ENCODE measurements at regions not wholly inside any gene's neighbourhood (a gene's known extent, or its start where the extent isn't known, plus 50 kb on each side); places are given as distances from the start of the nearest gene placed in this dataset.

- no peak for TF ChIP-seq CTCF (IDR thresholded peaks at IDR 0.05)
- TF ChIP-seq POLR2A (IDR thresholded peaks at IDR 0.05) = no peak
These were observed 164.8 kb upstream of the ATP11B start for GRCh38 chr3:182628531-182628930.

All from testis (tissue), 2 donors.